D721Med (cell line): ENCODE measurements at regions not wholly inside any gene's neighbourhood (a gene's known extent, or its start where the extent isn't known, plus 50 kb on each side); places are given as distances from the start of the nearest gene placed in this dataset.

ENCODE experiments used
- DNase-seq: peaks from one replicate; pipeline ENCODE4 v3.0.0; 2011; ENCODE audit warnings: low spot score; ENCODE audit not compliant: insufficient read length
- FAIRE-seq: peaks from 2 replicates; lab custom pipeline; 2011; peaks lifted over from hg19 to GRCh38; lab: Jason Lieb, UNC
- CTCF ChIP-seq: IDR thresholded peaks from 2 replicates; pipeline ENCODE4 v1.5.1; 2012; ENCODE audit warnings: mild to moderate bottlenecking, control low read depth; ENCODE audit not compliant: insufficient read depth; ENCODE audit errors: missing control alignments

- FAIRE-seq = no peak
- no peak for TF ChIP-seq CTCF
- no peak for DNase-seq
Measured at GRCh38 chr4:167383291-167383690, 149.0 kb upstream of the SPOCK3 start.

GRCh38 chr4:167397586-167397985 is 163.3 kb upstream of the SPOCK3 start:
- DNase-seq = no peak
- FAIRE-seq = no peak
- TF ChIP-seq CTCF = no peak

- FAIRE-seq (no peak), DNase-seq (no peak)
- no peak for TF ChIP-seq CTCF
Measured at GRCh38 chr4:167399201-167399600, 164.9 kb upstream of the SPOCK3 start.

GRCh38 chr4:167406181-167406580 is 171.9 kb upstream of the SPOCK3 start:
- no peak for FAIRE-seq
- TF ChIP-seq CTCF = no peak
- DNase-seq = no peak

- FAIRE-seq = no peak
- no peak for DNase-seq
- TF ChIP-seq CTCF = no peak
Measured at GRCh38 chr4:167415461-167415860, 181.2 kb upstream of the SPOCK3 start.

- FAIRE-seq = no peak
Measured at GRCh38 chr4:167419468-167420140, 185.3 kb upstream of the SPOCK3 start.

More at GRCh38 chr4:167419468-167420140, 185.3 kb upstream of the SPOCK3 start:
- TF ChIP-seq CTCF = no peak
- DNase-seq = no peak
